K562 (cell line): ENCODE measurements at regions not wholly inside any gene's neighbourhood (a gene's known extent, or its start where the extent isn't known, plus 50 kb on each side); places are given as distances from the start of the nearest gene placed in this dataset.

Experiments
- ARID3B ChIP-seq: fragments of 250-450 bp; sonication (Bioruptor Pico); IDR thresholded peaks from 2 replicates; pipeline ENCODE4 v1.4.0; 2020; ENCODE audit warnings: borderline replicate concordance
- ATF3 ChIP-seq, 2 experiments: fragments of 450-650 bp in 1 of 2; sonication (generic) in 1 of 2; formaldehyde crosslinking in 1 of 2; IDR thresholded peaks in 1 of 2; conservative IDR thresholded peaks in 1 of 2; 2 replicates each; pipeline versions ENCODE4 v1.6.1 to v1.8.1; 2016 to 2023; ENCODE audit warnings: mild to moderate bottlenecking in 2 of 2, moderate library complexity in 2 of 2, inconsistent platforms in 1 of 2, missing genetic modification reagents in 1 of 2
- CAMTA2 ChIP-seq: fragments of 250-450 bp; sonication (Bioruptor Pico); conservative IDR thresholded peaks from 2 replicates; pipeline ENCODE4 v1.5.1; 2022
- CBFA2T3 ChIP-seq: fragments of 450-650 bp; IDR thresholded peaks from 2 replicates; pipeline ENCODE4 v1.6.1; 2017
- CHD1 ChIP-seq: fragments of 200-600 bp; sonication (generic); IDR thresholded peaks from one replicate; pipeline ENCODE4 v1.6.1; 2012; ENCODE audit warnings: mild to moderate bottlenecking, moderate library complexity, low read length, inconsistent platforms
- CREB3L1 ChIP-seq: fragments of 450-650 bp; IDR thresholded peaks from 2 replicates; pipeline ENCODE4 v1.6.1; 2014; ENCODE audit warnings: low read depth, mild to moderate bottlenecking, moderate library complexity, borderline replicate concordance
- GATA2 ChIP-seq: sonication (generic); formaldehyde crosslinking; IDR thresholded peaks from 2 replicates; pipeline ENCODE4 v1.4.0; 2020; ENCODE audit warnings: mild to moderate bottlenecking, missing genetic modification reagents
- KHSRP ChIP-seq: fragments of 450-650 bp; IDR thresholded peaks from 2 replicates; pipeline ENCODE4 v1.6.1; 2017
- LCOR ChIP-seq: sonication (generic); formaldehyde crosslinking; IDR thresholded peaks from 2 replicates; pipeline ENCODE4 v1.8.0; 2022; ENCODE audit warnings: mild to moderate bottlenecking, missing genetic modification reagents
- MNT ChIP-seq, 2 experiments: fragments of 450-650 bp; conservative IDR thresholded peaks; 2 replicates each; pipeline ENCODE4 v1.6.1; 2017; ENCODE audit warnings: mild to moderate bottlenecking in 2 of 2, moderate library complexity in 2 of 2
- MTA1 ChIP-seq: fragments of 450-650 bp; IDR thresholded peaks from 2 replicates; pipeline ENCODE4 v1.6.1; 2017; ENCODE audit warnings: borderline replicate concordance
- NR2C1 ChIP-seq, 2 experiments: fragments of 450-650 bp; IDR thresholded peaks; 2 replicates each; pipeline ENCODE4 v1.6.1; 2017; ENCODE audit warnings: mild to moderate bottlenecking in 2 of 2, antibody characterized with exemption in 1 of 2, inconsistent platforms in 1 of 2, missing compliant biosample characterization in 1 of 2, missing genetic modification characterization in 1 of 2
- NR3C1 ChIP-seq: sonication (generic); formaldehyde crosslinking; IDR thresholded peaks from 2 replicates; pipeline ENCODE4 v1.8.1; 2022; ENCODE audit warnings: missing genetic modification reagents
- PCBP2 ChIP-seq: fragments of 200-400 bp; formaldehyde crosslinking; IDR thresholded peaks from 2 replicates; pipeline ENCODE4 v1.6.1; 2018; ENCODE audit warnings: low read length, low read depth, mild to moderate bottlenecking, moderate library complexity; ENCODE audit not compliant: poor library complexity, severe bottlenecking
- POLR2AphosphoS5 ChIP-seq: IDR thresholded peaks from 2 replicates; pipeline ENCODE4 v1.6.1; 2011; ENCODE audit warnings: mild to moderate bottlenecking, low read depth, low read length, moderate library complexity; ENCODE audit not compliant: control insufficient read depth, insufficient read depth
- STAG1 ChIP-seq: sonication (generic); formaldehyde crosslinking; IDR thresholded peaks from 2 replicates; pipeline ENCODE4 v1.5.0; 2020; ENCODE audit warnings: missing genetic modification reagents, borderline replicate concordance
- TSC22D4 ChIP-seq: fragments of 450-650 bp; IDR thresholded peaks from 2 replicates; pipeline ENCODE4 v1.6.1; 2016; ENCODE audit warnings: missing genetic modification characterization, missing biosample characterization, control low read depth
- WHSC1 ChIP-seq: IDR thresholded peaks from one replicate; pipeline ENCODE4 v1.6.1; 2012; ENCODE audit warnings: low read length, control low read depth, inconsistent platforms
- ZC3H8 ChIP-seq: fragments of 450-650 bp; IDR thresholded peaks from 2 replicates; pipeline ENCODE4 v1.6.1; 2017
- ZEB2 ChIP-seq: fragments of 450-650 bp; IDR thresholded peaks from 2 replicates; pipeline ENCODE4 v1.6.1; 2016
- ZFP30 ChIP-seq: fragments of 250-450 bp; sonication (Bioruptor Pico); IDR thresholded peaks from 2 replicates; pipeline ENCODE4 v1.8.0; 2022; ENCODE audit warnings: moderate library complexity, mild to moderate bottlenecking, inconsistent platforms, borderline replicate concordance
- ZKSCAN3 ChIP-seq: fragments of 250-450 bp; sonication (Bioruptor Pico); IDR thresholded peaks from 2 replicates; pipeline ENCODE4 v1.4.0; 2020
- ZNF311 ChIP-seq: fragments of 250-450 bp; sonication (Bioruptor Pico); IDR thresholded peaks from 2 replicates; pipeline ENCODE4 v1.4.0; 2020; ENCODE audit warnings: mild to moderate bottlenecking, moderate library complexity
- ZNF511 ChIP-seq: sonication (generic); formaldehyde crosslinking; IDR thresholded peaks from 2 replicates; pipeline ENCODE4 v1.8.0; 2022; ENCODE audit warnings: mild to moderate bottlenecking, missing genetic modification reagents
- ZNF584 ChIP-seq: fragments of 200-800 bp; sonication (Bioruptor generic); IDR thresholded peaks from 2 replicates; pipeline ENCODE4 v1.6.1; 2016; ENCODE audit warnings: low read depth, mild to moderate bottlenecking, missing genetic modification characterization, missing compliant biosample characterization
- ZNF75A ChIP-seq: fragments of 450-650 bp; formaldehyde crosslinking; IDR thresholded peaks from 2 replicates; pipeline ENCODE4 v1.4.0; 2020; ENCODE audit warnings: mild to moderate bottlenecking

- TF ChIP-seq POLR2AphosphoS5 (no peak), KHSRP (no peak), NR3C1 (CRISPR knock-in tag) (no peak), ZEB2 (peak; percentile 60; the same call in 1 of the 2 replicates), MTA1 (no peak), ZNF75A (CRISPR knock-in tag) (no peak), ZNF584 (CRISPR knock-in tag) (no peak), GATA2 (CRISPR knock-in tag) (0 out of 2 replicates have a peak, but pooled peaks have one; percentile 31), CAMTA2 (CRISPR knock-in tag) (no peak), MNT (conservative IDR thresholded peaks at IDR 0.05) (no peak; a peak in 1 of 4 replicates), ZFP30 (no peak), WHSC1 (no peak), NR2C1 (IDR thresholded peaks at IDR 0.05) (peak; percentile 89), NR2C1 (tag; IDR thresholded peaks at IDR 0.05) (peak; percentile 90), LCOR (CRISPR knock-in tag) (no peak), ZNF311 (CRISPR knock-in tag) (no peak), ZC3H8 (no peak), PCBP2 (no peak), ZKSCAN3 (CRISPR knock-in tag) (no peak), CHD1 (no peak), CBFA2T3 (peak; percentile 59), ATF3 (IDR thresholded peaks at IDR 0.05) (no peak), ATF3 (CRISPR knock-in tag; conservative IDR thresholded peaks at IDR 0.05) (no peak), ZNF511 (CRISPR knock-in tag) (no peak), CREB3L1 (no peak), TSC22D4 (tag) (no peak), STAG1 (no peak), ARID3B (CRISPR knock-in tag) (no peak)
Observed at GRCh38 chr17:33474789-33475188, 181.7 kb upstream of the ASIC2 start (continued).
